ENCODE measurements at regions not wholly inside any gene's neighbourhood (a gene's known extent, or its start where the extent isn't known, plus 50 kb on each side); places are given as distances from the start of the nearest gene placed in this dataset.

- no peak for TF ChIP-seq CTCF (IDR thresholded peaks at IDR 0.05)
- no peak for TF ChIP-seq POLR2A (IDR thresholded peaks at IDR 0.05)
Measured at GRCh38 chr4:137961051-137961438, 281.1 kb downstream of the SLC7A11 start.
